Adrenal gland (tissue), 5 donors: ENCODE measurements at regions not wholly inside any gene's neighbourhood (a gene's known extent, or its start where the extent isn't known, plus 50 kb on each side); places are given as distances from the start of the nearest gene placed in this dataset.

Experiments
- POLR2A ChIP-seq, 2 donors: fragments of 450-650 bp; IDR thresholded peaks; one replicate each; pipeline ENCODE4 v1.6.1; 2017; ENCODE audit warnings: antibody characterized with exemption in 2 of 2, mild to moderate bottlenecking in 2 of 2, moderate library complexity in 1 of 2
- TF ChIP-seq, protein P1 (sequence below), 6 experiments: fragments of 450-650 bp in 4 of 6; fragments of 200-600 bp in 2 of 6; sonication (generic) in 1 of 6; IDR thresholded peaks; 1 replicate in 5 of 6; 2 replicates in 1 of 6; pipeline versions ENCODE4 v1.5.1 to v1.8.0; 2016 to 2021; ENCODE audit warnings: antibody characterized with exemption in 6 of 6, mild to moderate bottlenecking in 2 of 6, moderate library complexity in 1 of 6
- donor health status: DM: no; HTN: no; CAD: no.

DNA sequence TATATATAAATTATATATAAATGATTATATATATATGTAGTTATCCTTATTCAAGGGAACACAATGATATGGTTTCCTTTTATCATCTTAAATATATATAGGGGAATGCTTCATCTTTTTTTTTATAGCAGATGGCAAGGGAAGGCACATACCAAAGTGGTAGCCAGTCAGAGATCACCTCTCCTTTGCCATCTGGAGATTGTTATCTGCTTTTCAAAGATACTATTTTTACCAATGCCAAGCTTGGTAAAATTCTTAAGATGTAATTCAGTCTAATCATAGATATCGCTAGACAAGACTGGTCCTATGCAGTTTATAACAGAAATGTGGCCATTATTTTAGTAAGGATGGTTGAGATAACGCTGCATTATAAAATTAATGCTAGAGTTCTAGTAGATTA lies 64.7 kb upstream of the DSEL start:
- TF ChIP-seq, protein P1, sequence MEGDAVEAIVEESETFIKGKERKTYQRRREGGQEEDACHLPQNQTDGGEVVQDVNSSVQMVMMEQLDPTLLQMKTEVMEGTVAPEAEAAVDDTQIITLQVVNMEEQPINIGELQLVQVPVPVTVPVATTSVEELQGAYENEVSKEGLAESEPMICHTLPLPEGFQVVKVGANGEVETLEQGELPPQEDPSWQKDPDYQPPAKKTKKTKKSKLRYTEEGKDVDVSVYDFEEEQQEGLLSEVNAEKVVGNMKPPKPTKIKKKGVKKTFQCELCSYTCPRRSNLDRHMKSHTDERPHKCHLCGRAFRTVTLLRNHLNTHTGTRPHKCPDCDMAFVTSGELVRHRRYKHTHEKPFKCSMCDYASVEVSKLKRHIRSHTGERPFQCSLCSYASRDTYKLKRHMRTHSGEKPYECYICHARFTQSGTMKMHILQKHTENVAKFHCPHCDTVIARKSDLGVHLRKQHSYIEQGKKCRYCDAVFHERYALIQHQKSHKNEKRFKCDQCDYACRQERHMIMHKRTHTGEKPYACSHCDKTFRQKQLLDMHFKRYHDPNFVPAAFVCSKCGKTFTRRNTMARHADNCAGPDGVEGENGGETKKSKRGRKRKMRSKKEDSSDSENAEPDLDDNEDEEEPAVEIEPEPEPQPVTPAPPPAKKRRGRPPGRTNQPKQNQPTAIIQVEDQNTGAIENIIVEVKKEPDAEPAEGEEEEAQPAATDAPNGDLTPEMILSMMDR (IDR thresholded peaks at IDR 0.05): no peak
- TF ChIP-seq POLR2A (IDR thresholded peaks at IDR 0.05): no peak
